HG03025 (cell line): ENCODE measurements at regions not wholly inside any gene's neighbourhood (a gene's known extent, or its start where the extent isn't known, plus 50 kb on each side); places are given as distances from the start of the nearest gene placed in this dataset.
"Not testable (repeated sequence)": the region's sequence is repeated elsewhere in the genome, so short reads cannot be mapped to it uniquely, and the experiment has no call there.

Experiments used
- ATAC-seq: cut with Tn5 transposase; IDR thresholded peaks from one replicate; pipeline ENCODE4 v1.9.1; 2021; ENCODE audit warnings: mild to moderate bottlenecking, moderate library complexity; ENCODE audit not compliant: unreplicated experiment, low FRiP score

GRCh38 chr2:125825781-125826180 lies 830.2 kb upstream of the GYPC start:
- not testable (repeated sequence) for ATAC-seq

- ATAC-seq, result no peak
Observed at GRCh38 chr2:125837128-125837527, 818.8 kb upstream of the GYPC start.

GRCh38 chr2:125837611-125838010 lies 818.3 kb upstream of the GYPC start:
- ATAC-seq, result no peak

DNA sequence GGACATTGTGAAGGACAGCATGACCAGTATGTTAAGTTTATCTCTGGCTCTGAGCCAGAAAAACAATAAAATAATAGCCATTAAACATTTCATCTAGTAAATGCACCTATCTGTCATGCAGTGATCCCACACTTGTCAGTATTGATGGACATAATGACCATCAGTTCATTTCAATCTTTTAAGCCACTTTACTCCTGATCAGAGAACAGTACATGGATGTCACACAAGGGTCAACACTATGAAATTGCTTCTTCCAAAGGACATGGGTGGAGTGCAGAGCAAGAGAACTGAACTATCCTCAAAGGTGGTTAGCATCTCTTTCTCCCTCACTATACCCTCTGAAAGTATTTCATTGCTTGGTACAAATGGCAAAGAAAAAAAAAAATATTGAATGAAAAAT lies 816.0 kb upstream of the GYPC start:
- ATAC-seq, result no peak

DNA sequence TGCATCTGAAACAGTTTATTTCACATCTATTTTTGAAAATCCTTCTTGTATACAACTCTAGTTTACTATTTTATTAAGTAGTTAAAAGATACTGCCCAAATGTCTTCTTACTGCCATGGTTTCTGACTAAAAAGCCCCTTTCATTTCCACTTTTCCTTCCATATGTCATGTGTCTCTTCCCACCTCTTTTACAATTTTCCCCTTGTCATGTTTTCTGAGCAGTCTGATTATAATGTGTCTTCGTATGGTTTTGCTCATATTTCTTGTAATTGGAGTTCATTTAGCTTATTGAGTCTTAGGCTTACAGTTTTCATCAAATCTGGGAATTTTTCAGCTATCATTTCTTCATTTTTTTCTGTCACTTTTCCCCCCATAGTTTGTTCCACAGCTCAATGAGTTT lies 813.9 kb upstream of the GYPC start:
- no peak for ATAC-seq

DNA sequence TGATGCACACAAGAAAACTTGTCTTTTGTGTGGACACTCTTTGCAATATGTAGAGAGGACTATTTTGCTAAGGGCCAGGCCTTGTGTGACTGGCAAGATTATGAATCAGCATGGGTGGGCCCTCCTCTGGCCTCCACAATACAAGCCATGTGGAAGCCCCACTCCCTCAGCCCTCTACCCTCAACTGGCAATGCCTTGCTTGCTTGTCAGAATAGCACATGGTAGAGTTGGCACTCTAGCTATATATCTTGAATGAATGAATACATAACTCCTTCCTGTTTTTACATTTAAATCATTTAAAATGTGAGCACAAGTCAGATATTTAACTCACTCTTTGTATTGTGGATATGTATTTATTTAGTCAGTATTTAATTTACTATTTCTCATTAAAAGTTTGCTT lies 805.4 kb upstream of the GYPC start:
- ATAC-seq, result no peak

DNA sequence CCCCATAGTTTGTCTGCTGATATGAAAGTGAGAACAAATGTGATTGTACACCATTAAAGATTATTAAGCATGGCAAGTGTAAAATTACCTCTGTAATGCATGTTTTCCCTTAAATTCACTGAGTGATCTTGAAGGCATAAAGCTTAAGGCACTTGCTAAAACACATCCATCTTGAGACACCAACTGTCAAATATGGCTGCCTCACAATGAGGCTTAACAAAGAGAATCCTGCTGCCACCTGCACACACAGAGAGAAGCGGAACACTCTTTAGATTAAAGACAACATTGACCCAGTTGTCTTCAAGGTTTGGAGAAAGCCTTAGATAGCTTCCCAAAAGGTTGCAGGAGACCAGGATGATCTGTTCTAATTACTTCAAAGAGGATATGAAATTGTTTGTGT lies 803.6 kb upstream of the GYPC start:
- ATAC-seq, result no peak

GRCh38 chr2:125853626-125854025 lies 802.3 kb upstream of the GYPC start:
- ATAC-seq, result no peak

DNA sequence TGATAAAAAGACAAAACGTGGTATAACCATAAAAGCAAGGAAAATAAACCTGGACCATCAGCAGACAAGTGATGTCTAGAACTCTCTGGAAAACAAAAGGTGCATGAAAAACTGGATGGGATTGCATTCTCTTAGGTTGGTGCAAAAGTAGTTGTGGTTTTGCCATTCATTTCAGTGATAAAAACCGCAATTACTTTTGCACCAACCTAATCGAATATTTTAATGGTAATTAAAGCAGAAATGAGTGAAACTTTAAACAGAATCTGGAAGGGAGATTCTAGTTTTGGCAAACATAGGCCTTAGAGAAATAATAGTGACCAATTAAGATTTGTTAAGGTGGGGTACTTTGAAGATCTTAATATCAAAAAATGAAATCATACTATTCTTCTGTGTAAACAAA lies 800.8 kb upstream of the GYPC start:
- ATAC-seq, result no peak

DNA sequence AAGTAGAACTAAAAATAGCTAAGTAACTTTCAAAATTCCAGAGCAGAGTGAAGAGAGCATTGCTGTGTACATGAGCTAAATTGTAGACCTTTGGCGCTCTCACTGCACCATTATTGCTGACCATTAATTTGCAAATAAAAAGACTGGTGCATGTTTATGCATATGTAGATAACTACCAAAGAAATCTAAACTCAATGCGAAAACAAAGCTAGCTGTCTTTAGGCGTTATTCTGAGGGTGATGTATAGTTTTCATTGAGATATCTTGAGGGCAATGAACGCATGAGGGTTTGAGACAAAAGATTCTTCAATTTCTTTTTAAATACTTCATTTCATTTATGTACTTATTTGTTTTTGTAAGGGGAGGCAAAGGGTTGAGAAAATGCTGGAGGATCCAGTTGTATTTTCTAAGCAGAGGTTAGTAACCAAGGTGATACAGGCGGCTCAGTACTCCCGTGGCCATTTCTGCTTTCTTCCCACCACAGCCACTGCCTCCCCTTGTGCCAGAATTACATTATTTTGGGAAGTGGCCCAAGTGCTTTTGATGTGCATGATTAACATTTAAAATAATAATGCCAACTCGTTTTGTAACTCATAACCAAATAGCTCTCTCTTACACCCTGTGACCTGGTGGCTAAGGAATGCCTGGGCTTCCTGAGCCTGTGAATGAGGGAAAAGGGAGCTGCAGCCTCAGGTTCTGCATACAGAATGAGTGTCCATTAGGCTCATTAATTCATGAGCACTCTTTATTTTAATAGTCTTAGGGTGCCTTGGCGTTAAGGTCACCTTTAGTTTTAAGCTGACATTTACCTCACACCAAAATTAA lies 797.8 kb upstream of the GYPC start:
- no peak for ATAC-seq

DNA sequence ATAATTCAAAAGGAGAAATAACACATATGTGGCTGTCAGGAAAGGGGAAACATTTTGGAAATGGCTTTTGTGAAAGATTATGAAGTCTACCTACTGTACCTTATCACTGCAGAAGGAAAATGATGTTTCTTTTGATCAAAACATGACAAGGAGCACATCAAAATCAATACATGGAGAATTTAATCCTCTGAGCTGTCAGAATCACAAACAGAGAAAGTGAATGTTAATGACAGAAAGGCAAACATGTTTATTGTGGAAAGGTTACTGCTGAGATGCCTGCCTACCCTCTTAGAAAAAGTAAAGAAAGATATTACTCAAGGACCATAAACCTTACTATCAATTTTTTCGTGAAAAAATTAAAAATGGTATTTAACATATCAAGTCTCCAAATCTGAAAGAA lies 794.5 kb upstream of the GYPC start:
- ATAC-seq, result no peak

GRCh38 chr2:125867908-125868307 lies 788.0 kb upstream of the GYPC start:
- no peak for ATAC-seq

DNA sequence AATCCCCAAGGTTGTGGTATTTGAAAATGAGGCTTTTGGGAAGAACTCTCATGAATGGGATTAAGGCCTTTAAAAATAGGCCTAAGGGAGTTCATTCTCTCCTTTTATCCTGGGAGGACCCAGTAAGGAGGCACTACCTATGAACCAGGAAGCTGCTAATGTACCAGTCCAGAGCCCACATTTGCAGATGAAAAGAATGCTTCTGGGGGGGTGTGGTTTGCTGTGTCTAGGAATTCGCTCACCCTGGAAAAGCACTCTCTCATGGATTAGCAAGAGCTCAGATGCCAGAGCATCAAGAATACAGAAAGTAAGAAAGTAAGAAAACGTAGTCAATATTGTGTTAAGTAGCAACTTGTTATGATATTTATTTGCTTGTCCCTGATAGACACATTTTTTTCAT lies 785.7 kb upstream of the GYPC start:
- no peak for ATAC-seq

DNA sequence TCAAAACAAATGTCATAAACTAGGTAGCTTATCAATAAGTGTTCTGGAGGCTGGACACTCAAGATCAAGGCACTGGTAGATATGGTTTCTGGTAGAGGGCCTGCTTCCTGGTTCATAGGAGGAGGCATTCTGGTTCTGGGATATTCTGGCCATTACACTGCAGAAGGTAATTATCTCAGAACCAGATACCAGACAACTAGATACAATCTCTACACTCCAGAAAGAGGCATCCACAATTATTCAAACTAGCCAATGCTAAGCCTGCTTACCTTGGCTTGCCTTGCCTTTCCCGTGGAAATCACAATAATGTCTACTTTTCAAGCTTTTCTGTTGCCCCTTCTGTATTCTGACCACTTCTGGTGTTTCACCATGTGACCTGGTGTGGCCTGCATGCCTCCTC lies 785.2 kb upstream of the GYPC start:
- no peak for ATAC-seq

- ATAC-seq, result no peak
Observed at GRCh38 chr2:125874564-125874963, 781.4 kb upstream of the GYPC start.

- ATAC-seq, result no peak
Observed at GRCh38 chr2:125885340-125885739, 770.6 kb upstream of the GYPC start.

GRCh38 chr2:125886153-125886552 lies 769.8 kb upstream of the GYPC start:
- ATAC-seq, result no peak

DNA sequence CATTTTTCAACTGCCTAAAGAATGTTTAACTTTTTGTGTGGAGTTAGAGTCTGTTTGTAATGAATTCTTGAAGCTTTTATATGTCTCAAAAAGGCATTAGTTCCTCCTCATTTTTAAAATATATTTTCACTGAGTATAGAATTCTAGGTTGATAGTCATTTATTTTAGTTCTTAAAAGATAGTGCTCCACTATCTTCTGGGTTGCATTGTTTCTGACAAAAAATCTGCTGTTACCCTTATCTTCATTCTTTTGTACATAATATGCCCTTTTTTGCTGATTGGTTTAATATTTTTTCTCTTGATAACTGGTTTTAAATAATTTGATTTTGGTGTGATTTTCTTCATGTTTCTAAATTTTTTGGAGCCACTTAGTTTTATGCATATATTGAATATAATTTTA lies 754.7 kb upstream of the GYPC start:
- ATAC-seq, result no peak

DNA sequence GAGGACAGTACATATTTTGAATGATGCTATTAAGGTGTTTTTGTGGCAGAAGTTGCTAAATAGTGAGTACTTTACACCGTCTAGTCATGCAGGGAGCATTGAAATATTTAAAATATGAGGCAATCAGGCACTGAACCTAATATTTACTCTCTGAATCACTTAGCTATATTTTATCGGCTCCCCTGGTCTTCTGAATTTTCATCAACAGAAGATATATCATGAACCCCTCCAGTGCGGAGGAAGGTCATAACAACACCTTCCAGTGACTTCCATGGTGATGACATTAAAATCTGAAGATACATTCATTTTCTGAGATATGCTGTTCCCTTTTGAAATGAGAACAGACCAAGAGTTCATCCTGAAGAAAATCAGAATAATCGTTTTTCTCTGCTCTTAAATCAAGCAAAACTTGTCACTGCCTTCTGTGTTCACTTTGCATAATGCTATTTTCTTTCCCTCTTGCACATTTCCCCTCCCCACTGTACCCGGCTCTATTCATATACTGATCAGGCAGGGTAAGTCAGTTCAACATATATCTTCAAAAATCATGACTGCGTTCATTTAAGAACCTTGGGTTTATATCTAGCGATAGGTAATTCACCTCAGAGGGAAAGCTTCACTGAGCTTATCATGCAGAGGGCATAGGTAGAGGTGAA lies 729.9 kb upstream of the GYPC start:
- no peak for ATAC-seq

GRCh38 chr2:125935559-125935958 lies 720.4 kb upstream of the GYPC start:
- ATAC-seq, result no peak

- no peak for ATAC-seq
Observed at GRCh38 chr2:125942585-125943424, 713.2 kb upstream of the GYPC start.
